Frontal cortex (tissue), 3 donors: ENCODE measurements at regions not wholly inside any gene's neighbourhood (a gene's known extent, or its start where the extent isn't known, plus 50 kb on each side); places are given as distances from the start of the nearest gene placed in this dataset.
"Not testable (repeated sequence)": the region's sequence is repeated elsewhere in the genome, so short reads cannot be mapped to it uniquely, and the experiment has no call there.

Experiments
- DNase-seq, 2 donors: peaks; one replicate each; pipeline ENCODE4 v3.0.0; 2012; ENCODE audit warnings: low spot score in 2 of 2
- FAIRE-seq: peaks from 2 replicates; lab custom pipeline; 2012; peaks lifted over from hg19 to GRCh38; lab: Jason Lieb, UNC
- donor health status: control.
- donor health status: control.
- donor health status: control.

- DNase-seq (no peak), FAIRE-seq (no peak)
Measured at GRCh38 chr4:132071815-132072214, 1077.3 kb upstream of the PCDH10 start.

- no peak for FAIRE-seq
- DNase-seq, result no peak
Measured at GRCh38 chr4:132076829-132077228, 1072.3 kb upstream of the PCDH10 start.

DNA sequence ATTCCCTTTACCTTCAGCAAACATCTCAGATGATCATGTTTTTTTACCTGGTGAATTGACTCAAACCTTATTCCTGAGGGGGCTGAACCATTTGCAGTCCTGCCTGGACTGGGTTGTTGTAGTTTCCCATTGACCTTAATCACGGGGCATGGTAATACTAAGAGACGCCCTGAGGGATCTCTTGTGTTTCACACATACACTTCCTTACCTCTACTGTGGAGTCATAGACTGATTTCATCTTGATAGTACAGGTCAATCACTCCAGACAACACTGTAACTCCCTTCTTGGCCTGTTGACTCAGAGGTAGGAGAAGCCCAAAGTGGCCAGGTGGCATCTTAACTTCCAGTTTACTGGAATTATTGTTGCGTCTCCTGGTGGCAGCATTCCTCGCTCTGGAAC, 1064.0 kb upstream of the PCDH10 start:
- no peak for DNase-seq
- FAIRE-seq, result no peak

DNA sequence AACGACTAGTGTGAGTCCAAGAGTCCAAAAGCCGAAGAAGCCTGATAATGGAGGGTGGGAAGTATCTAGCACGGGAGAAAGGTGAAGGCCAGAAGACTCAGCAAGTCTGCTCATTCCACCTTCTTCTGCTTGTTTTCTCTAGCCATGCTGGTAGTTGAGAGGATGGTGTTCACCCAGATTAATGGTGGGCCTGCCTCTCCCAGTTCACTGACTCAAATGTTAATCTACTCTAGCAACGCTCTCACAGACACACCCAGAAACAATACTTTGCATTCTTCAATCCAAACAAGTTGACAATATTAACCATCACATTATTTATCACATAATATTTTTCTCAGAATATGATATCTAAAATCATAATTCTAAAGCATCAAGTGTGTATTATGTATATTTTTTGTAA, 1055.1 kb upstream of the PCDH10 start:
- no peak for FAIRE-seq
- DNase-seq, result no peak

DNA sequence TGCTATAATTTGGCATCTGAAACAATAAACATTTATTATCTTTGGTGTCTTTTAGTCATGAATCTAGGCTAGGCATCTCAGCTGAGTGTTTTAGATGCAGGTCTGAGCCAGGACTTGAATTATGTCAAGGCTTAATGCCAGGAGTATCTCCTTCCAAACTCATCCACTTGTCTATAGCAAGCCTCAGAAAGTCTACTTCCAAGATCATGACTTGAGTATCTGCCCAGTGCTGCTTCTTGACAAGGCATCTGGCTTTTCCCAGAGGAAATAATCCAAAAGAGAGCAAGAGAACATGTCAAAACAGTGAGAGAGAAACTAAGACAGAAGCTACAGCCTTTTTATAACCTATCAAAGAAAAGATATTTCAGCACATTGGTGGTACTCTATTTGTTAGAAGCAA, 1052.1 kb upstream of the PCDH10 start:
- DNase-seq (no peak), FAIRE-seq (no peak)

GRCh38 chr4:132101526-132101925, 1047.6 kb upstream of the PCDH10 start:
- DNase-seq (no peak), FAIRE-seq (no peak)

DNA sequence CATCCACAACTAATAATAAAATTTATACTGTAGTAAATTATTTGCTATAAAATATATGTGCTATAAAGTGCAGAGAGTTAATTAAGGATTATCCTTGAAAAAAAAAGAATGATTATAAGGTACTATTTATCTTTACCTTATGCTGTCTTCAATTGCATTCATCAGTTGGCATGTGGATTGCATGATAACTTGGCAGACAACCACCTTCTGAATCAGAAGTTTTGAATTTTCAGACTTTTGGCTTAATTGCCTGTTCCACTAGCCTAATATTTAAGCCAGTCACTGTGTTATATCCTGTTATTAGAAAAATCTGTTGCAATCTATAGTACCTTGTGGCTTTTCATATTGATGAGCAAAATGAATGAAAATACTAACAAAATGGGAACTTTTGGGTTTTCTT, 1040.3 kb upstream of the PCDH10 start:
- DNase-seq, result no peak
- FAIRE-seq, result no peak

- DNase-seq, result no peak
- no peak for FAIRE-seq
Measured at GRCh38 chr4:132114885-132115284, 1034.2 kb upstream of the PCDH10 start.

DNA sequence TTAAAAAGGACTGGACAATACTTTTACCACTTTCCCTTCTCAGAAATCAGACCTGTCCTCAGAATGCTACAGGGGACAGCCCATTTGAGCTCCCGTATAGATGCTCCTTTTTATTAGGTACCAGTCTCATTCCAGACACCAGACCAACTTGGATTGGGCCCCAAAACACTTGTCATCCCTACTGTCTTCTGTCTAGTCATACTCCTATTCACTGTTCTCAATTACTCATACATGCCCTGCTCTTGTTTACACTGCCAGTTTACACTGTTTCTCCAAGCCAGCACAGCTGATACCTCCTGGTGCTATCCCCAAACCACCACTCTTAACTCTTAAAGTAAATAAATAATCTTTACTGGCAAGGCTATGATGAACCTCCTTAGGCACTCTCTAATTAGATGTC, 1026.4 kb upstream of the PCDH10 start:
- FAIRE-seq, DNase-seq: not testable (repeated sequence)

GRCh38 chr4:132123870-132124623, 1025.0 kb upstream of the PCDH10 start:
- no peak for DNase-seq
- FAIRE-seq, result no peak

DNA sequence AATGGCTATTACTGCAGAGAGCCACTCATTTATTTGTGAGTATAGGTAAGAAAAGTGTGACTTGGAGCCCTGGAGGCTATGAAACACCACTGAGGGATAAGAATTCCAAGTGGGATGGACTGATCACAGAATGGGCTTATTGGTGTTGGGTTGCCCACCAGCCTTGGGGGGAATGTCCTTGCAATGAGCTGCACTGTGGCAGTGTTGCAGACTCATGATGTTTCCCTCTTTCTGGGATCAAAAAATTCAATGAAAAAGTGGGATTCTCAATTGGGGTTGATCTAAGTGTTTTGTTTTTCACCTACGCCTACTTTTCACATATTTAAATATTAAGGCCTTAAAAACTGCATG, 1024.5 kb upstream of the PCDH10 start:
- FAIRE-seq, result no peak
- no peak for DNase-seq

- no peak for FAIRE-seq
- DNase-seq, result no peak
Measured at GRCh38 chr4:132125131-132125530, 1024.0 kb upstream of the PCDH10 start.

DNA sequence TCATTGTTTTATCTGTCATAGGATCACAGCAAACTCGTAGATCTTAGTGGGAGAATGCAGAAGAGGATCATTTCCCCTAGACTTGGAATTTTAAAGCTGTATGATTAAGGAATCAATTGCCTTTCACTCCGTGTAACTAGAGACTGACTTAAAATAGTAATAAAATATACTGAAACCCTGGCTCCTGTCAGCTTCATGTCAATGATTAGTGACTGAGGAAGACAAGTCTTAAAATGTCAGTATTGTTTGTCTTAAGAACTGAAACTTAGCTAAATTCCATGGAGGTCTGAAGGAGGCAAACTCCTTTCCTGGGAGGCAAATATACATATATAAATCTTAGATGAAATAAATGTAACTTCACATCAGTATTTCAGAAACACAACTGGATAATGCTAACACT, 1016.7 kb upstream of the PCDH10 start:
- no peak for FAIRE-seq

GRCh38 chr4:132169660-132170059, 979.4 kb upstream of the PCDH10 start:
- no peak for DNase-seq
- no peak for FAIRE-seq

More for the DNA sequence above, 1016.7 kb upstream of the PCDH10 start:
- DNase-seq, result no peak

GRCh38 chr4:132180020-132180427, 969.1 kb upstream of the PCDH10 start:
- no peak for DNase-seq

GRCh38 chr4:132195176-132195575, 953.9 kb upstream of the PCDH10 start:
- DNase-seq (no peak), FAIRE-seq (no peak)

More at GRCh38 chr4:132180020-132180427, 969.1 kb upstream of the PCDH10 start:
- no peak for FAIRE-seq

GRCh38 chr4:132203618-132204017, 945.5 kb upstream of the PCDH10 start:
- FAIRE-seq, result no peak

GRCh38 chr4:132214519-132214918, 934.6 kb upstream of the PCDH10 start:
- DNase-seq (no peak), FAIRE-seq (no peak)

More at GRCh38 chr4:132203618-132204017, 945.5 kb upstream of the PCDH10 start:
- no peak for DNase-seq

DNA sequence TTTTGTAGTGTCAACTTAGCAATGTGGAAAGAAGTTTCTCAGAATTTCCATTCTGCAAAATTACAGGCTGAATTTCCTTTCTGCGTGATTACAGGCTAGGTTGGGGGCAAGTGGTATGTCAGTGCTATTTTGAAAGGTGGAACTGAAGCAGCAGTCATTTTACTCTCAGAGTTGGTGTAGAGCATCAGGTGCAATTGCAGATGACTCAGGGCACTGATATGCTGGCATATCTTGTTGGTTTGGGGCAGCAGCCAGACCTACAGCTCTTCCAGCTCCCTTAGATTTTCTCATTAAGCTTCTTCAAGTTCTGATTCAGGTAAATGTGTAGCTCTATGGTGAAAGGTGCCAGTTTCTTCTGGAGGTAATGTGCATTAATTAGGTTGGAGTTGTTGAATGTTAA, 930.7 kb upstream of the PCDH10 start:
- DNase-seq (no peak), FAIRE-seq (no peak)

DNA sequence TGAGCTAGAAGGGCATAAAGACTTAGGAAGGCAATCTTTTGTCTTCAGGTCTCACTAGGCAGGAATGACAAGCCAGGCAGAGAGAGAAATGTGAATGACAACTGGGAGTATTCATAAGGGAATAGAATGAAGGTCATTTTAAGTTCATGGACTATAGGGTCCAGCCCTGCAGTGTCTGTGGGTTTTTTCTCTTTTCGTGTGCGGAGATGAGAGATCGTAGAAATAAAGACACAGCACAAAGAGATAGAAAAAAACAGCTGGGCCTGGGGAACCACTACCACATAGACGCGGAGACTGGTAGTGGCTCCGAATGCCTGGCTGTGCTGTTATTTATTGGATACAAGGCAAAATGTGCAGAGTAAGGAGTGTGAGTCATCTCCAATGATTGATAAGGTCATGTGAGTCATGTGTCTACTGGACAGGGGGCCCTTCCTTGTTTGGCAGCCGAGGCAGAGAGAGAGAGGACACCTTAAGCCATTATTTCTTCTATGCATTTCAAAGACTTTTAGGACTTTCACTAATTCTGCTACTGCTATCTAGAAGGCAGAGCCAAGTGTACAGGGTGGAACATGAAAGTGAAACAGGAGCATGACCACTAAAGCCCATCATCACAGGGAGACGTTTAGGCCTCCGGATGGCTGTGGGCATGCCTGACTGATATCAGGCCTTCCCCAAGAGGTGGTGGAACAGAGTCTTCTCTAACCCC, 921.8 kb upstream of the PCDH10 start:
- FAIRE-seq (no peak), DNase-seq (no peak)

DNA sequence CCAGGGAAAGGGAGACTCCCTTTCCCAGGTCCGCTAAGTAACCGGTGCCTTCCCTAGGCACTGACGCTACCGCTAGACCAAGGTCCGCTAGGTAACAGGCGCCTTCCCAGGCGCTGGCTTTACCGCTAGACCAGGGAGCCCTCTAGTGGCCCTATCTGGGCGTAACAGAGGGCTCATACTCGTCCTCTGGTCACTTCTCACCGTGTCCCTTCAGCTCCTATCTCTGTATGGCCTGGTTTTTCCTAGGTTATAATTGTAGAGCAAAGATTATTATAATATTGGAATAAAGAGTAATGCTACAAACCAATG, 921.3 kb upstream of the PCDH10 start:
- not testable (repeated sequence) for FAIRE-seq, DNase-seq

DNA sequence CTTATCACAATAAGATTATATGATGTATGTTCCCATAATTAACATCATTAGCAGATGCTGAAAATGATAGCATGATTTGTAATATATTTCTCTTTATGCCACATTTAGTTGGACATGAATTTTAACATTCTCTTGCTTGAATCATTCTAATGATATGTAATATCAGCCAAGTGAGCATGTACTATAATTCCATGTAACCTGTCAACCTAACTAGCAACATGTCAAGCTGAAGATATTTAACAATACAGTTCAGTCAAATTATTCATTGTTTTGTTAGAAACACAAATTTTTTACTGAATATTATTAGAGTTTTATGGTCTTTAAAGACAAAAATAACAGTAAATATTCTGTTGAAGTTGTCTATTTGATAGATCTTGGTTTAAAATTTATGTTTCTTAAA, 920.4 kb upstream of the PCDH10 start:
- no peak for DNase-seq
- no peak for FAIRE-seq
